ENCODE measurements at regions not wholly inside any gene's neighbourhood (a gene's known extent, or its start where the extent isn't known, plus 50 kb on each side); places are given as distances from the start of the nearest gene placed in this dataset.

GRCh38 chr4:27149541-27150212, 289.0 kb downstream of the STIM2 start:
- Histone ChIP-seq H3K4me1 (ENCODE audit: insufficient read depth, low read length) (no peaks in the 10 kb centered on the region), H3K9ac (ENCODE audit: low read length) (no peak overlapping the region), H3K9me3 (ENCODE audit: low read length) (no peaks in the 10 kb centered on the region), H3K27ac (ENCODE audit: low read depth, low read length) (no peak overlapping the region), H3K27me3 (ENCODE audit: control insufficient read depth in 1 of 2, insufficient read depth in 2 of 2, low read length in 2 of 2) (no peaks in the 10 kb centered on the region), H3K36me3 (ENCODE audit: insufficient read depth, low read length) (no peaks in the 10 kb centered on the region), H3K4me3 (ENCODE audit: low read depth in 1 of 2, low read length in 2 of 2) (no peak overlapping the region)

GRCh38 chr4:27152703-27153102, 292.1 kb downstream of the STIM2 start:
- Histone ChIP-seq H3K27me3 (ENCODE audit: control insufficient read depth in 1 of 2, insufficient read depth in 2 of 2, low read length in 2 of 2) (no peaks in the 10 kb centered on the region), H3K4me3 (ENCODE audit: low read depth in 1 of 2, low read length in 2 of 2) (no peak overlapping the region)

DNA sequence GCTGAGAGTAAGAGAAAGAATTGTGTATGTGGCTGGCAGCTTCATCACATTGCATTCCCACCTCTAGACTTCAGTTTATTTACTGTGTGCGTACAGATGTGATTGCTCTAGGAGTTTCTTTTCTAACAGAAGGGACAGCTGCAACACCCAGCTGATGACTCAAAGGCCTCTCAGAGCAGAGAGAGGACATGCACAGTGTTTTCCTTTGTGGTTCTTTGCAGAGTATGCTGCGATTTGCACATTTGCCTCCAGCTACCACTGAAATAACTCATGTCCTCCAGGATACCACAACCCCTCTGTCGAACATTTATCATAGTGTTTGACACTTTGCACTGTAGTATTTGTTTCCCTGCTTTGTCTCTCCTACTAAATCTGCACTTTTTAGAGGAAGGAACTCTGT, 294.1 kb downstream of the STIM2 start:
- Histone ChIP-seq H3K36me3 (ENCODE audit: insufficient read depth, low read length) (no peaks in the 10 kb centered on the region), H3K9ac (ENCODE audit: low read length) (no peak overlapping the region), H3K4me1 (ENCODE audit: insufficient read depth, low read length) (no peaks in the 10 kb centered on the region), H3K27ac (ENCODE audit: low read depth, low read length) (no peak overlapping the region), H3K27me3 (ENCODE audit: control insufficient read depth in 1 of 2, insufficient read depth in 2 of 2, low read length in 2 of 2) (no peaks in the 10 kb centered on the region), H3K9me3 (ENCODE audit: low read length) (no peaks in the 10 kb centered on the region), H3K4me3 (ENCODE audit: low read depth in 1 of 2, low read length in 2 of 2) (no peak overlapping the region)

More at GRCh38 chr4:27152703-27153102, 292.1 kb downstream of the STIM2 start:
- Histone ChIP-seq H3K9me3 (ENCODE audit: low read length) (no peaks in the 10 kb centered on the region), H3K27ac (ENCODE audit: low read depth, low read length) (no peak overlapping the region), H3K4me1 (ENCODE audit: insufficient read depth, low read length) (no peaks in the 10 kb centered on the region), H3K9ac (ENCODE audit: low read length) (no peak overlapping the region), H3K36me3 (ENCODE audit: insufficient read depth, low read length) (no peaks in the 10 kb centered on the region)

- Histone ChIP-seq H3K36me3 (ENCODE audit: insufficient read depth, low read length) (no peaks in the 10 kb centered on the region), H3K4me1 (ENCODE audit: insufficient read depth, low read length) (no peaks in the 10 kb centered on the region), H3K4me3 (ENCODE audit: low read depth in 1 of 2, low read length in 2 of 2) (no peak overlapping the region), H3K9ac (ENCODE audit: low read length) (no peak overlapping the region), H3K27ac (ENCODE audit: low read depth, low read length) (no peak overlapping the region), H3K27me3 (ENCODE audit: control insufficient read depth in 1 of 2, insufficient read depth in 2 of 2, low read length in 2 of 2) (no peaks in the 10 kb centered on the region), H3K9me3 (ENCODE audit: low read length) (no peaks in the 10 kb centered on the region)
Observed at GRCh38 chr4:27161191-27161590, 300.6 kb downstream of the STIM2 start.

GRCh38 chr4:27168783-27169182, 308.1 kb downstream of the STIM2 start:
- Histone ChIP-seq H3K4me3 (ENCODE audit: low read depth in 1 of 2, low read length in 2 of 2) (no peak overlapping the region), H3K36me3 (ENCODE audit: insufficient read depth, low read length) (no peaks in the 10 kb centered on the region), H3K27me3 (ENCODE audit: control insufficient read depth in 1 of 2, insufficient read depth in 2 of 2, low read length in 2 of 2) (no peaks in the 10 kb centered on the region), H3K27ac (ENCODE audit: low read depth, low read length) (no peak overlapping the region), H3K9me3 (ENCODE audit: low read length) (no peaks in the 10 kb centered on the region), H3K4me1 (ENCODE audit: insufficient read depth, low read length) (no peaks in the 10 kb centered on the region), H3K9ac (ENCODE audit: low read length) (no peak overlapping the region)

- H3K27me3 ChIP-seq (ENCODE audit: control insufficient read depth in 1 of 2, insufficient read depth in 2 of 2, low read length in 2 of 2): no peaks in the 10 kb centered on the region
- no peak overlapping the region for H3K4me3 ChIP-seq (ENCODE audit: low read depth in 1 of 2, low read length in 2 of 2)
- H3K9ac ChIP-seq (ENCODE audit: low read length): no peak overlapping the region
- H3K4me1 ChIP-seq (ENCODE audit: insufficient read depth, low read length): no peaks in the 10 kb centered on the region
- no peaks in the 10 kb centered on the region for H3K9me3 ChIP-seq (ENCODE audit: low read length)
- H3K27ac ChIP-seq (ENCODE audit: low read depth, low read length): no peak overlapping the region
- no peaks in the 10 kb centered on the region for H3K36me3 ChIP-seq (ENCODE audit: insufficient read depth, low read length)
Observed at GRCh38 chr4:27173280-27173679, 312.6 kb downstream of the STIM2 start.

- H3K36me3 ChIP-seq (ENCODE audit: insufficient read depth, low read length): no peaks in the 10 kb centered on the region
- H3K4me1 ChIP-seq (ENCODE audit: insufficient read depth, low read length): no peaks in the 10 kb centered on the region
- H3K27ac ChIP-seq (ENCODE audit: low read depth, low read length): no peak overlapping the region
- no peaks in the 10 kb centered on the region for H3K9me3 ChIP-seq (ENCODE audit: low read length)
- no peak overlapping the region for H3K4me3 ChIP-seq (ENCODE audit: low read depth in 1 of 2, low read length in 2 of 2)
- H3K9ac ChIP-seq (ENCODE audit: low read length): no peak overlapping the region
- H3K27me3 ChIP-seq (ENCODE audit: control insufficient read depth in 1 of 2, insufficient read depth in 2 of 2, low read length in 2 of 2): no peaks in the 10 kb centered on the region
Observed at GRCh38 chr4:27176400-27176799, 315.8 kb downstream of the STIM2 start.

GRCh38 chr4:27176881-27177280, 316.2 kb downstream of the STIM2 start:
- Histone ChIP-seq H3K27ac (ENCODE audit: low read depth, low read length) (no peak overlapping the region), H3K27me3 (ENCODE audit: control insufficient read depth in 1 of 2, insufficient read depth in 2 of 2, low read length in 2 of 2) (no peaks in the 10 kb centered on the region), H3K9me3 (ENCODE audit: low read length) (no peaks in the 10 kb centered on the region), H3K36me3 (ENCODE audit: insufficient read depth, low read length) (no peaks in the 10 kb centered on the region), H3K4me3 (ENCODE audit: low read depth in 1 of 2, low read length in 2 of 2) (no peak overlapping the region), H3K4me1 (ENCODE audit: insufficient read depth, low read length) (no peaks in the 10 kb centered on the region), H3K9ac (ENCODE audit: low read length) (no peak overlapping the region)

GRCh38 chr4:27178061-27178460, 317.4 kb downstream of the STIM2 start:
- no peak overlapping the region for H3K4me3 ChIP-seq (ENCODE audit: low read depth in 1 of 2, low read length in 2 of 2)
- H3K4me1 ChIP-seq (ENCODE audit: insufficient read depth, low read length): no peaks in the 10 kb centered on the region
- no peaks in the 10 kb centered on the region for H3K36me3 ChIP-seq (ENCODE audit: insufficient read depth, low read length)
- no peak overlapping the region for H3K9ac ChIP-seq (ENCODE audit: low read length)
- no peaks in the 10 kb centered on the region for H3K9me3 ChIP-seq (ENCODE audit: low read length)
- H3K27me3 ChIP-seq (ENCODE audit: control insufficient read depth in 1 of 2, insufficient read depth in 2 of 2, low read length in 2 of 2): no peaks in the 10 kb centered on the region
- H3K27ac ChIP-seq (ENCODE audit: low read depth, low read length): no peak overlapping the region

DNA sequence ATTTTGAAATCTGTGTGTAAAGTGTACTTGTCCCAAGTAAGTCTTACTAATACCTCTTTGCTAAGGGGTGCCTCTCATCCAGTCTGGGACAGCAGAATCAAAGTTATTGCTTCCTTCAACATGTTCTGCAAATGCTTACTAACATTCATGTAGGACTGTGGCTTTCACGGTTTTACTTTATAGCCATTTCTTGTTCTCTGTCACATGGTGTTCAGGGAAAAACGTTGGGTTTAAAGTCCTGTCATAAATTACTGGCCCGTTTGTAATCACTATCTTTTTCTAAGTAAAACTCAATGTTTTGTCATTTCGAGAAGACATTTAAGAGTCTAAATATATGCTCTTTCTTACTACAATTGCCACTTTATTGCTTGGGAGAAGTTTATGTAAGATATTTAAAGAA, 321.1 kb downstream of the STIM2 start:
- H3K27ac ChIP-seq (ENCODE audit: low read depth, low read length): no peak overlapping the region
- H3K36me3 ChIP-seq (ENCODE audit: insufficient read depth, low read length): no peaks in the 10 kb centered on the region
- no peaks in the 10 kb centered on the region for H3K9me3 ChIP-seq (ENCODE audit: low read length)

DNA sequence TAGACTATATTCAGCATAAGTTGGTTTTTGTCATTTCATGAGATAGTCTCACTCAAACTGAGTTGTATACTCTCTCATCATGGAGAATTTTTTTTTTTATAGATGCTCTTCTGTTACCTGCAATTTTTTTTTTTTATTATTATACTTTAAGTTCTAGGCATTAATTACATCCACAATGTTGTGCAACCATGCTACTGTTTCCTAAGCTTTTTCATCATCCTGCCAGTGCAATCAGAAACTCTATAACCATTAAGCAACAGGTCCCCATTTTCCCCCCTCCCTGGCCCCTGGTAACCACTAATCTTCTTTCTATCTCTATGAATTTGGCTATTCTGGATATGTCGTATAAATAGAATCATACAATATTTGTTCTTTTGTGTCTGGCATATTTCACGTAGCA, 321.6 kb downstream of the STIM2 start:
- Histone ChIP-seq H3K36me3 (ENCODE audit: insufficient read depth, low read length) (no peaks in the 10 kb centered on the region), H3K27me3 (ENCODE audit: control insufficient read depth in 1 of 2, insufficient read depth in 2 of 2, low read length in 2 of 2) (no peaks in the 10 kb centered on the region), H3K9me3 (ENCODE audit: low read length) (no peaks in the 10 kb centered on the region), H3K27ac (ENCODE audit: low read depth, low read length) (no peak overlapping the region), H3K4me1 (ENCODE audit: insufficient read depth, low read length) (no peaks in the 10 kb centered on the region), H3K9ac (ENCODE audit: low read length) (no peak overlapping the region), H3K4me3 (ENCODE audit: low read depth in 1 of 2, low read length in 2 of 2) (no peak overlapping the region)

More for the DNA sequence above, 321.1 kb downstream of the STIM2 start:
- H3K27me3 ChIP-seq (ENCODE audit: control insufficient read depth in 1 of 2, insufficient read depth in 2 of 2, low read length in 2 of 2): no peaks in the 10 kb centered on the region
- no peak overlapping the region for H3K9ac ChIP-seq (ENCODE audit: low read length)
- H3K4me1 ChIP-seq (ENCODE audit: insufficient read depth, low read length): no peaks in the 10 kb centered on the region
- H3K4me3 ChIP-seq (ENCODE audit: low read depth in 1 of 2, low read length in 2 of 2): no peak overlapping the region

DNA sequence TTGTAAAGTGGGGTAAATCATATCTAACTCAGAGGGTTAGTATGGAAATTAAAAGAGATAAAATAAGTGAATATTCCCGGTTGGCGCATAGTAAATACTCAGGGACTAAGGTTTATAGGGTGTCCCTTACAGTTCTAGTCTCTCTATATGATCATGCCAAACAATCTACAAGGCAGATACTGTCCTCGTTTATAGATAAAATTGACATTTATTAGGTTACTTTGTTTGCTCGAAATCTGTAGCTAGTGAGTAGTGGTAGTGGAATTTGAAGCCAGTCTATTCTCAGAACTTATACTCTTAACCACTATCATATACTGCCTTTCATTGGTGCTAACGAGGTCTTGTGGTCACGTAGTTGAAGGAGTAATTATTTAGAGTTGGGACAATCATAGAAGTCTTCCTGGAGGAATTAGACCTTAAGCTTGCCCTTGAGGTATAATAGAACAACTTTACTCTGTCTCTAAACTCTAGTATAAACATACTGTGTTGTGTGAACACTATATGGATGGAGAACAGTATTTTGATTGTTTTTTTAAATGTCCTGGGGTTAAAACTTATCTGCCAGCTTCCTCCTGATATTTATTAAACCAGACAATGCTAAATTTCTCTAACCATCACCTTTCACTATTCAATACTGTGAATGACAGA, 324.0 kb downstream of the STIM2 start:
- Histone ChIP-seq H3K4me1 (ENCODE audit: insufficient read depth, low read length) (no peaks in the 10 kb centered on the region), H3K36me3 (ENCODE audit: insufficient read depth, low read length) (no peaks in the 10 kb centered on the region), H3K9ac (ENCODE audit: low read length) (no peak overlapping the region), H3K27ac (ENCODE audit: low read depth, low read length) (no peak overlapping the region), H3K4me3 (ENCODE audit: low read depth in 1 of 2, low read length in 2 of 2) (no peak overlapping the region), H3K9me3 (ENCODE audit: low read length) (no peaks in the 10 kb centered on the region), H3K27me3 (ENCODE audit: control insufficient read depth in 1 of 2, insufficient read depth in 2 of 2, low read length in 2 of 2) (no peaks in the 10 kb centered on the region)

All from muscle layer of colon (tissue), 2 donors.